AG09309 (cell line): ENCODE measurements at regions not wholly inside any gene's neighbourhood (a gene's known extent, or its start where the extent isn't known, plus 50 kb on each side); places are given as distances from the start of the nearest gene placed in this dataset.

Experiments used
- DNase-seq: peaks from one replicate; pipeline ENCODE4 v3.0.0-alpha.2; 2010; ENCODE audit warnings: low read depth
- H3K4me3 ChIP-seq: 2 replicates; pipeline ENCODE4 v1.5.1; 2011; ENCODE audit warnings: mild to moderate bottlenecking, low read depth, low read length, moderate library complexity; ENCODE audit not compliant: control insufficient read depth
- CTCF ChIP-seq: IDR thresholded peaks from 2 replicates; pipeline ENCODE4 v1.5.1; 2011; ENCODE audit warnings: mild to moderate bottlenecking, low read depth, low read length, inconsistent platforms; ENCODE audit not compliant: insufficient read depth, control insufficient read depth; ENCODE audit errors: missing control alignments

- no peak for DNase-seq
- no peak for TF ChIP-seq CTCF
- no peak overlapping the region for H3K4me3 ChIP-seq
Observed at GRCh38 chr2:236692937-236693336, 123.3 kb downstream of the ACKR3 start.

GRCh38 chr2:236693531-236693930, 123.9 kb downstream of the ACKR3 start:
- no peak overlapping the region for H3K4me3 ChIP-seq
- no peak for DNase-seq
- TF ChIP-seq CTCF, result no peak

- TF ChIP-seq CTCF, result no peak
- no peak overlapping the region for H3K4me3 ChIP-seq
- no peak for DNase-seq
Observed at GRCh38 chr2:236694146-236694888, 124.7 kb downstream of the ACKR3 start.

- no peak for TF ChIP-seq CTCF
- no peak overlapping the region for H3K4me3 ChIP-seq
- DNase-seq, result no peak
Observed at GRCh38 chr2:236696834-236697233, 127.2 kb downstream of the ACKR3 start.

GRCh38 chr2:236698016-236698627, 128.5 kb downstream of the ACKR3 start:
- TF ChIP-seq CTCF, result no peak
- H3K4me3 ChIP-seq, result no peak overlapping the region
- no peak for DNase-seq

- no peak for TF ChIP-seq CTCF
Observed at GRCh38 chr2:236700703-236701102, 131.1 kb downstream of the ACKR3 start.

More at GRCh38 chr2:236700703-236701102, 131.1 kb downstream of the ACKR3 start:
- H3K4me3 ChIP-seq, result no peak overlapping the region
- no peak for DNase-seq
